ENCODE measurements at regions not wholly inside any gene's neighbourhood (a gene's known extent, or its start where the extent isn't known, plus 50 kb on each side); places are given as distances from the start of the nearest gene placed in this dataset.
"Not testable (repeated sequence)": the region's sequence is repeated elsewhere in the genome, so short reads cannot be mapped to it uniquely, and the experiment has no call there.

GRCh38 chr4:130714006-130714405 is 1618.1 kb downstream of the C4orf33 start:
- DNase-seq (ENCODE audit: low spot score) = no peak

GRCh38 chr4:130722361-130722760 is 1626.4 kb downstream of the C4orf33 start:
- no peak for DNase-seq (ENCODE audit: low spot score)

GRCh38 chr4:130736436-130737185 is 1640.7 kb downstream of the C4orf33 start:
- no peak for DNase-seq (ENCODE audit: low spot score)

GRCh38 chr4:130738233-130738632 is 1642.3 kb downstream of the C4orf33 start:
- DNase-seq (ENCODE audit: low spot score) = no peak

- DNase-seq (ENCODE audit: low spot score) = no peak
Measured at GRCh38 chr4:130747842-130748241, 1651.9 kb downstream of the C4orf33 start.

- no peak for DNase-seq (ENCODE audit: low spot score)
Measured at GRCh38 chr4:130753926-130754325, 1658.0 kb downstream of the C4orf33 start.

- no peak for DNase-seq (ENCODE audit: low spot score)
Measured at GRCh38 chr4:130760246-130760645, 1664.3 kb downstream of the C4orf33 start.

- not testable (repeated sequence) for DNase-seq (ENCODE audit: low spot score)
Measured at GRCh38 chr4:130767384-130767783, 1671.4 kb downstream of the C4orf33 start.

- DNase-seq (ENCODE audit: low spot score) = not testable (repeated sequence)
Measured at GRCh38 chr4:130772966-130773365, 1677.0 kb downstream of the C4orf33 start.

GRCh38 chr4:130808492-130808891 is 1712.5 kb downstream of the C4orf33 start:
- DNase-seq (ENCODE audit: low spot score) = no peak

- no peak for DNase-seq (ENCODE audit: low spot score)
Measured at GRCh38 chr4:130812117-130812765, 1716.3 kb downstream of the C4orf33 start.

- DNase-seq (ENCODE audit: low spot score) = no peak
Measured at GRCh38 chr4:130814896-130815295, 1718.9 kb downstream of the C4orf33 start.

- DNase-seq (ENCODE audit: low spot score) = no peak
Measured at GRCh38 chr4:130820448-130820847, 1724.5 kb downstream of the C4orf33 start.

GRCh38 chr4:130825284-130825683 is 1729.3 kb downstream of the C4orf33 start:
- DNase-seq (ENCODE audit: low spot score) = no peak

- no peak for DNase-seq (ENCODE audit: low spot score)
Measured at GRCh38 chr4:130850019-130850524, 1754.1 kb downstream of the C4orf33 start.

- DNase-seq (ENCODE audit: low spot score) = no peak
Measured at GRCh38 chr4:130851107-130851506, 1755.2 kb downstream of the C4orf33 start.

- no peak for DNase-seq (ENCODE audit: low spot score)
Measured at GRCh38 chr4:130851932-130852331, 1756.0 kb downstream of the C4orf33 start.

GRCh38 chr4:130855533-130855932 is 1759.6 kb downstream of the C4orf33 start:
- no peak for DNase-seq (ENCODE audit: low spot score)

GRCh38 chr4:130859991-130860390 is 1764.0 kb downstream of the C4orf33 start:
- DNase-seq (ENCODE audit: low spot score) = no peak

GRCh38 chr4:130896920-130897319 is 1801.0 kb downstream of the C4orf33 start:
- no peak for DNase-seq (ENCODE audit: low spot score)

- no peak for DNase-seq (ENCODE audit: low spot score)
Measured at GRCh38 chr4:130901321-130901720, 1805.4 kb downstream of the C4orf33 start.

GRCh38 chr4:130922955-130923354 is 1827.0 kb downstream of the C4orf33 start:
- DNase-seq (ENCODE audit: low spot score) = no peak

GRCh38 chr4:130955520-130955919 is 1859.6 kb downstream of the C4orf33 start:
- DNase-seq (ENCODE audit: low spot score) = no peak

Data from mesenteric fat pad (tissue), 1 donor.